ENCODE measurements at regions not wholly inside any gene's neighbourhood (a gene's known extent, or its start where the extent isn't known, plus 50 kb on each side); places are given as distances from the start of the nearest gene placed in this dataset.

GRCh38 chr3:106206613-106207012 is 337.8 kb upstream of the CBLB start:
- intact Hi-C loops (cut with micrococcal nuclease): loop anchor here (1.0 to 2.0 kb wide), 3 partner anchors 10 to 50 kb away; no protein-coding TSS in a partner anchor
- H3K9me3 Mint-ChIP-seq: peaks cover 5% of the 10 kb centered on the region
- ChIA-PET POLR2A (interaction anchor here (0.7 to 1.0 kb wide), 3 partner anchors 39 to 818 kb away, joined by 4 to 13 read pairs (median 5); no protein-coding TSS in a partner anchor), CTCF (no interaction called here)
- H3K36me3 Mint-ChIP-seq (ENCODE audit: low read depth): no peaks in the 10 kb centered on the region
- H3K4me3 Mint-ChIP-seq: peak overlapping the region; percentile 25
- H3K27me3 Mint-ChIP-seq: no peaks in the 10 kb centered on the region
- TF ChIP-seq, protein P1, sequence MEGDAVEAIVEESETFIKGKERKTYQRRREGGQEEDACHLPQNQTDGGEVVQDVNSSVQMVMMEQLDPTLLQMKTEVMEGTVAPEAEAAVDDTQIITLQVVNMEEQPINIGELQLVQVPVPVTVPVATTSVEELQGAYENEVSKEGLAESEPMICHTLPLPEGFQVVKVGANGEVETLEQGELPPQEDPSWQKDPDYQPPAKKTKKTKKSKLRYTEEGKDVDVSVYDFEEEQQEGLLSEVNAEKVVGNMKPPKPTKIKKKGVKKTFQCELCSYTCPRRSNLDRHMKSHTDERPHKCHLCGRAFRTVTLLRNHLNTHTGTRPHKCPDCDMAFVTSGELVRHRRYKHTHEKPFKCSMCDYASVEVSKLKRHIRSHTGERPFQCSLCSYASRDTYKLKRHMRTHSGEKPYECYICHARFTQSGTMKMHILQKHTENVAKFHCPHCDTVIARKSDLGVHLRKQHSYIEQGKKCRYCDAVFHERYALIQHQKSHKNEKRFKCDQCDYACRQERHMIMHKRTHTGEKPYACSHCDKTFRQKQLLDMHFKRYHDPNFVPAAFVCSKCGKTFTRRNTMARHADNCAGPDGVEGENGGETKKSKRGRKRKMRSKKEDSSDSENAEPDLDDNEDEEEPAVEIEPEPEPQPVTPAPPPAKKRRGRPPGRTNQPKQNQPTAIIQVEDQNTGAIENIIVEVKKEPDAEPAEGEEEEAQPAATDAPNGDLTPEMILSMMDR (IDR thresholded peaks at IDR 0.05): no peak
- peaks cover 33% of the 10 kb centered on the region for H3K4me1 Mint-ChIP-seq
- H3K27ac Mint-ChIP-seq: peak overlapping the region; percentile 8
- peak; percentile 14 for ATAC-seq (ENCODE audit: low read depth)
- no peak for DNase-seq

DNA sequence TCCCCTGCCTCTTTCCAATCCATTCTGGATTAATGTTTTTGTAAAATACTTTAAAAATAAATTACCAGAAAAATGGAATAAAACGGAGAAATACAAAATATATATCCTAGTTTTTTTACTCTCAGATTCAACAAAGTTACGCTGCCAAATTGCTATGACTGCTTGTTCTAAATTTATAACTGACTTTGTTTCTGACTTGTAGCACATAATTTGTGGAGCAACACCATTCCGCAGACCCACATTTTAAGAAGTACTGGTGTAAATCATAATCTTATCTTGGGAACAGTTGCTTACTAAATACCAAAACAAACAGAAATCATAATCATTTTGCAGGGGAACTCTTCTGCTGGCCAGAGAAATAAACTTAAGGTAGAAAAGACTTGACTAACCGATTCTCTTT is 339.4 kb upstream of the CBLB start:
- no peaks in the 10 kb centered on the region for H3K36me3 Mint-ChIP-seq (ENCODE audit: low read depth)
- H3K27me3 Mint-ChIP-seq: no peaks in the 10 kb centered on the region
- DNase-seq (no peak), ATAC-seq (ENCODE audit: low read depth) (no peak)
- H3K4me1 Mint-ChIP-seq: peaks cover 33% of the 10 kb centered on the region
- peaks cover 5% of the 10 kb centered on the region for H3K9me3 Mint-ChIP-seq
- no peak overlapping the region for H3K27ac Mint-ChIP-seq
- H3K4me3 Mint-ChIP-seq: no peak overlapping the region
- POLR2A ChIA-PET: no interaction called here
- CTCF ChIA-PET: no interaction called here
- TF ChIP-seq, protein P1 (IDR thresholded peaks at IDR 0.05): no peak
- intact Hi-C loops (cut with micrococcal nuclease): loop anchor here (2.0 kb wide), 1 partner anchor 521 kb away; no protein-coding TSS in a partner anchor

DNA sequence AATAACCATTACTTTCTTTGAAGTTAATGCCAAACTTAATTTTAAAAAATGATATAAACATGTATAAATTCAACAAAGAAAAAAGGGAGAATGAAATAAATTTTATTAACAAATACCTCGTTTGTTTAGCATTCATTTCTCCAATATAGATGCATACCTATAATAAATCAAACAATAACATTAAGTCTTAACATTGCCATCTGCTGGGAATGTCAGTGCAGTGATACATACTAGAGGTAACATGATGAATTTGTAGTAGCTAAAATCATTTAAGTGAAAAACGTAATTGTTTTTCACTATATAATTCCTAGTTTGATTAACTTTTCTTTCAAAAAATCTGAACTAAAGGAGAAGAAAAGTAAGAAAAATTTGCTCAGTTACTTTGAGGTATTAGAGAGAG is 340.2 kb upstream of the CBLB start:
- Mint-ChIP-seq H3K27me3 (no peaks in the 10 kb centered on the region), H3K4me3 (no peak overlapping the region), H3K27ac (no peak overlapping the region), H3K9me3 (peaks cover 5% of the 10 kb centered on the region), H3K36me3 (ENCODE audit: low read depth) (no peaks in the 10 kb centered on the region), H3K4me1 (peaks cover 38% of the 10 kb centered on the region)
- DNase-seq: no peak
- ChIA-PET CTCF (no interaction called here), POLR2A (no interaction called here)
- intact Hi-C loops (cut with micrococcal nuclease): loop anchor here (2.0 kb wide), 1 partner anchor 522 kb away; no protein-coding TSS in a partner anchor
- no peak for ATAC-seq (ENCODE audit: low read depth)
- TF ChIP-seq, protein P1 (IDR thresholded peaks at IDR 0.05): no peak

DNA sequence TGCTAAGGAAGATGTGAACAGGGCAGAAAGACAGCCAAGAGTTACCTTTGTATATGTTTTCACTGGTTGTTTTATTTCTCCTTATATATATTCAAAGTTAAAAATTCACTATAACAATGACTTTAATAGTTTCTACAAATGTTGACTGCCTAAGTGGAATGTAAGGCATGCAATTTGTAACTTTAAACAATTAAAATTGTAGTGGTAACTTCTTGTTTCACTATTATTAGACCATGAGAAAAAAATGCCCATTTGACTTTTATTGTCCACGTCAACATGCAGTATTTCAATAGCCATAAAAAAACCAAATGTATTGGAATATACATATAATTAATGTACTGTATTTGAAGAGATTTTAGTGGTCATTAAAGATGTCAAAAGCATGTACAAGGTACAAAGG is 340.7 kb upstream of the CBLB start:
- no peak for ATAC-seq (ENCODE audit: low read depth)
- Mint-ChIP-seq H3K27ac (no peak overlapping the region), H3K27me3 (no peaks in the 10 kb centered on the region), H3K36me3 (ENCODE audit: low read depth) (no peaks in the 10 kb centered on the region), H3K4me1 (peaks cover 38% of the 10 kb centered on the region), H3K4me3 (no peak overlapping the region), H3K9me3 (peaks cover 2% of the 10 kb centered on the region)
- TF ChIP-seq, protein P1 (IDR thresholded peaks at IDR 0.05): no peak
- ChIA-PET CTCF (no interaction called here), POLR2A (no interaction called here)
- intact Hi-C loops (cut with micrococcal nuclease): loop anchor here (2.0 kb wide), 1 partner anchor 523 kb away; no protein-coding TSS in a partner anchor
- DNase-seq: no peak

- H3K27me3 Mint-ChIP-seq: no peaks in the 10 kb centered on the region
- H3K4me1 Mint-ChIP-seq: peaks cover 31% of the 10 kb centered on the region
- intact Hi-C loops (cut with micrococcal nuclease): no loop called here
- H3K27ac Mint-ChIP-seq: no peak overlapping the region
- no peaks in the 10 kb centered on the region for H3K36me3 Mint-ChIP-seq (ENCODE audit: low read depth)
- TF ChIP-seq, protein P1 (IDR thresholded peaks at IDR 0.05): no peak
- DNase-seq: no peak
- ATAC-seq (ENCODE audit: low read depth): no peak
- peaks cover 6% of the 10 kb centered on the region for H3K9me3 Mint-ChIP-seq
- H3K4me3 Mint-ChIP-seq: no peak overlapping the region
- POLR2A ChIA-PET: interaction anchor here (1.1 kb wide), 1 partner anchor 44 kb away, joined by 3 read pairs; no protein-coding TSS in a partner anchor
- CTCF ChIA-PET: no interaction called here
Measured at GRCh38 chr3:106210923-106211322, 342.1 kb upstream of the CBLB start.

Measured in activated B cell treated with CpG ODN at 0.5 μM for 24 hours (primary cell).